Endometrial microvascular endothelial cells (primary cell): ENCODE measurements at regions not wholly inside any gene's neighbourhood (a gene's known extent, or its start where the extent isn't known, plus 50 kb on each side); places are given as distances from the start of the nearest gene placed in this dataset.

Experiments
- in situ Hi-C: cut with HindIII; loops from 2 replicates; pipeline ENCODE4 v1.10.0; 2017; ENCODE audit warnings: low sequenced_read_pairs, low pct_unique_long_range_greater_than_20kb; ENCODE audit errors: inconsistent ontology term

DNA sequence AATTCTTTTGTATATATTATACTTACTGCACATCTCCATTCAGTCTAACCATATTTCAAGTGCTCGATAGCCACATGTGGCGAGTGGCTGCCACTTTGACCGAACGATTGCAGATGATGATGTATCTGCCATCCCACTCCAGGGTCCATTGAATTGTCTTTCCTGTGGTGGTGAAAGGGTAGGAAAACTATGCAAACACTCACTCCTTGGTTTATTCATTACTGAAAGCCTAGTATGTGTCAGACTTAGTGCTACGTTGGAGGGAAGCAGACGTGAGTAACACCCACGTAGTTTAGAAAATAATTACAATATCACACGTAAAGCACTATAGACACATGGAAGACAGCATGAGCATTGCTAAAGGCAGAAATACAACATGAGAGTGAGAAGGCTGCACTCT is 353.7 kb downstream of the CSNK1G3 start:
- in situ Hi-C loops = no loop called here

DNA sequence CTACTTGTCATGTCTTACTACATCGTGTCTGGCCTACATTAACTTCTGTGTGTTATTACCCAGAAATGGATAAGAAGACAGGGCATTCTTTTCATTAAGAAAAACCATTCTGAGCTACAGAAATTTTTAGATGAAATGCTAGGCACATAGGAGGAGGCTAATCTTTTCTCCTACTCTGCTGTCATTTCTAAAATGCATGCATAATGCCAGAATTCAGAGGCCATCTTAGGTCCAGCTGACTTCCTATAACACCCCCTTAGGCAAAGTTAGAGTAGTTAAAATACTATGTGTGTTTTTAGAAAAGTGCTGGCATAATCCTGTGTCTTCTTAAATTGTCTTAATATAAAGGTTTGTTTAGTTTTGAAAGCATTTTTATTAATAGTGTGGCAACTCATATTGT is 352.6 kb downstream of the CSNK1G3 start:
- in situ Hi-C loops = no loop called here

DNA sequence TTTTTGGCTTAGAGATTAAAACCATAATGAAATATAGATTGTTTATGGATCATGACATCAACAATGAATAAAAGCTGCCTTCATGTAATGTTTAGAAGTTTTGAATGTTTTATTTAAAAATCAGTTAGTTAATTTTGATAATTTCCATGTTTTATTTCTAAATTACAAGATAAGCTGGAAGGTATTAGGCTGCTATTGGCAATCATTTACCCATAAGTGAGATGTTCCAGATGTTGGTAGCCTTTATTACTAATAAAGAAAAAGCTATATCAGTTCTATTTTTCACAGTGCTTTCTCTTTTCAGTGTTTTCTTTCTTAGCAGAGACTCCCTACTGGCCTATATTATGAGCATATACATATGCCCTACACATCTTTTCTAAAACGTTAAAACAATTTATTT is 347.0 kb downstream of the CSNK1G3 start:
- in situ Hi-C loops = no loop called here

DNA sequence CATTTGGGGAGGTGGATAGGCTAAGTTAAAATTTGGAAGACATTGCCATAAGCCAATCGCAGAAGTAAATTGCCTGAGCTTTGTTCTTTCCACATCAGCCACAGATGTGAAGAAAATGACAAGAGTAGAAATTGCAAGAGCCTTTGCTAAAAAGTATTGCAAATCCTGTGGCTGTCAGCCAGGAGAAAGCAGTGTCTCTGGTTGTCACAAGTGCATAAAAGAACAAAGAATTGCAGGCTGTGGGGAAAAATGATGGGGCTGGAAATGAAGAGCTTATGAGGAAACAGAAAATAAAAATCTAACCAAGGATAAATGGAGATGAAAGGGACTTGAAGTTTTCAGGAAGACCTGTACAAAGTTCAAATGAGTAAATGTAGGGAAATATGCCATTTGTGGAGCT is 344.8 kb downstream of the CSNK1G3 start:
- in situ Hi-C loops = no loop called here

DNA sequence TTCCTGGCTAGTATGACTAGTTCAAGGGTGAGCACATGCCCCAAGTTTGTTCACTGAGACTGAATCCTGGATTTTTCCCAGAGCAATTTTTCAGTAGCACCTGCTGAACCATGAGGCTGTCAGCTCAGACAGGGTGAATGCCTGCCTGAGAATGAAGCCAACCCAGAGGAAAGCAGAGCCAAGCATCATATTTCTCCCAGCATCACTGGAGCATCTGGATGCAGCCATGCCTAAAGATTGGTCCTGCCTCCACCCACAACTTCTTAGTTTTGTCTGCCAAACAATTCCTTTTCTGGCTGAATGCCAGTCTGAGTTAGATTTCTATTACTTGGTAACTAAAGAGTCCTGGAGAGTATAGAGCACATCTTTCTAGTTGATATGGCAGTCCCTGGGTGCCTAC is 343.6 kb downstream of the CSNK1G3 start:
- in situ Hi-C loops = no loop called here

DNA sequence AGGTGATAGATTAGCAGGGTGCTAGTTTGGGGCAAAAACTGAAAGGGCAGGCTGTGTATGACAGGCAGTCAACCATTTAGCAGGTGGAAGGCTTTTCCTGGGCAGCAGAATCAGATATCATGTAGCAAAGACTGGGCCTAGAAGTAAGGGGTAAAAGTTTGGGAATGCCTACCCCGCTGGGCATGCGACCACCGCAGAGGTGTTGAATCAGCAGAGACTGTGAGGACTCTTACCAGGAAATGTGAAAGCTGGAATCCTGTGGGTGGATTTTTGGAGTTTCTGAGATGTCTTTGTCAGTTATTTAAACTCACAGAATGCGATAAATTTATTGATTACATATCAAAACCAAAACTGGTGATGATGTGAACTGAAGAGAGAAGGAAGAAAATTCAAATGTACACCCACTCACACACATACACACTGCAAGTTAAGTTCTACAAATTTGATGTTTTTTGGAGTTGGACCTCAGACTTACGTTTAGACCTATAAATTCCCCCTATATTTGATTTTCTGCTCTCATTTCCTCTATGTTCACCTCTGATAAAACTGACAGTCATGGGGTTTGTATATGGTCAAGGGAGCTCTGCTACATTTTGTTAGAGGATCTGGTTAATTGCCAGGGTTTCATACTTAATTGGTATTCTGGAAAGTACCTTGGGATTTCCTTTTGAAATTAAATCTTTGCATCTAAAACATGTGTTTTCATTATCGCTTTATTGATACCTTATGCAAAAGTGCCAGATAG is 333.6 kb downstream of the CSNK1G3 start:
- in situ Hi-C loops = no loop called here

DNA sequence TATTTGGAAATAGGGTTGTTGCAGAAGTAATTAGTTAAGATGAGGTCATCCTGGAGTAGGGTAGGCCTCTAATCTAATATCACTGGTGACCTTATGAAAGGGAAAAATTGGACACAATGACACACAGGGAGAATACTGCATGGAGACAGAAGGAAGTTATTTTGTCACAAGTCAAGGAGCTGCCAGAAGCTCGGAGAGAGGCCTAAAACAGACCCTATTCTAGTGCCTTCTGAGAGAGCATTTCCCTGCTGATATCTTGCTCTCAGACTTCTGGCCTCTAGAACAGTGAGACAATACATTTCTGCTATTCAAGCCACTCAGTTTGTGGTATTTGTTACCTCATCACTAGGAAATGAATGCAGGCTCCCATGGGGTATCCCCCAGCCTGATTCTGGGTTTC is 332.9 kb downstream of the CSNK1G3 start:
- in situ Hi-C loops = no loop called here

DNA sequence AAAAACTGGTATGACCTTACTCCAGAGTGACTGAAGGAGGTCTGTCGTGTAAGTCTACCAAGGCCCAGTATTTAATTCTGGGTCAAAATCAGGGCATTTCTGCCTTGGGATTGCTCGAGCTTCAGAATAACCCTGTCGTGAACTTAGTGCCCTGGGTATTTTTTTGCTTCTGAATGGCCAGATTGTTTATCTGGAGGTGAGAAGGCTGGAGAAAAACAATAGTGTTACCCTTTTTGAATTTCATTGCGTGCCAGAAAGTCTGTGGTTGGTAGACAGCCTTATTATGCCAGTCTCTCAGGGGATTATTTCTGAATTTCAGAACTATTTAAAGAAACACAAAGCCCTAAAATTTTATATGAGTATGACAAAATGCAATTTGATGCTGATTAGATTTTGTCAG is 323.4 kb downstream of the CSNK1G3 start:
- in situ Hi-C loops = no loop called here

DNA sequence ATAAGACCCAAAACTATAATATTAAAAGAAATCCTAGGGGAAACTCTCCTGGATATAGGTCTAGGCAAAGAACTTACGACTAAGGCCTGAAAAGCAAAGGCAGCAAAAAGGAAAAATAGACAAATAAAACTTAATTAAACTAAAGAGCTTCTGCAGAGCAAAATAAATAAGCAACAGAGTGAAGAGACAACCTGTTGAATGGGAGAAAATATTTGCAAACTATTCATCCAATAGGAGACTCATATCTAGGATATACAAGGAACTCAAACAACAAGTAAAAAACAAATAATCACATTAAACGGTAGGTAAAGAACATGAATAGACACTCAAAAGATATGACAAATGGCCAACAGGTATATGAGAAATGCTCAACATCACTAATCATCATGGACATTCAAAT is 318.6 kb downstream of the CSNK1G3 start:
- in situ Hi-C loops = no loop called here

DNA sequence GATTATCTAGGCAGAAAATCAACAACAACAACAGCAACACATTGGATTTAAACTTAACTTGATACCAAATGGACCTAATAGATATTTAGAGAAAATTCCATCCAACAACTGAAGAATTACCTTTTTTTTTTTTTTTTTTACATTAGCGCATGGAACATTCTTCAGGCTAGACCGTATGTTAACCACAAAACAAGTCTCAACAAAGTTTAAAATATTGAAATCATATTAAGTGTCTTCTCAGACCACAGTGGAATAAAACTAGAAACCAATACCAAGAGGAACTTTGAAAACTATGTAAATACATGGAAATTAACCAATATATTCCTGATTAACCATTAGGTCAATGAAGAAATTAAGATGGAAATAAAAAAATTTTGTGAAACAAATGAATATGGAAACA is 315.8 kb downstream of the CSNK1G3 start:
- in situ Hi-C loops = no loop called here

DNA sequence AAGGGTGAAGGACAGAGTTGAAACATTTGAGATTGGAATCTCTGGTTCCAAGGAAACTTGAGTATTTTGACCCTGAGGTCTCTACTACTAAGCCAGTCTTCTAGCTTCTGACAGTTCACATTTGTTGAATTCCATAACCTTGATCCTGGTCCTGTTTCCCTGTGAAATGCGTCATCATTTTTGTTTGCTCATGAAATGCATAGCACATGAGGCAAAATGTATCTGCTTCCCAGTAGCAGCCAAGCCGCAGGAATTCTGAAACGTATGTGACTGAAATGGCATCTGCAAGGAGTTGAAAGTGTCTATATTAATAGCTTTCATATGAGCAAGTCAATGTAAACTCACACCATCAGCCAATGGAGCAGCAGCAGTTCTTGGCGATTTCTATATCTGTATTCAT is 307.9 kb downstream of the CSNK1G3 start:
- in situ Hi-C loops = no loop called here

DNA sequence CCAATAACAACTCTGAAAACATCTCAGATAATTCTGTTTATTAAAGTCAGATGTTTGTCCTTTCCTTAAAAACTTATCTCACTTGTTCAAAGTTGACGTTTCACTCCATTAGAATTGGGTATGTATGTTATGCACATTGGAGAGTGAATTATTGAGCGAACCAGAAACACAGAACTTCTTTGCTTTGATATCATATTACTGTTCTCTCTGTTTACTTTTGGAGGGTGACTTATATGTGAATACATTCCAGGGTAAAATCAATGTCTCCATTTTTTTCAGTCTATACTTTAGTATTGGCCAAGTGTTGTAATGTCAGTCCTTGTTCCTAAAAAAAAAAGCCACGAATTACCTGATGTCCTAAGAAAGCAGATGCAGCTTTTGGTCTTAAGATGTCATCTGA is 307.4 kb downstream of the CSNK1G3 start:
- in situ Hi-C loops = no loop called here

DNA sequence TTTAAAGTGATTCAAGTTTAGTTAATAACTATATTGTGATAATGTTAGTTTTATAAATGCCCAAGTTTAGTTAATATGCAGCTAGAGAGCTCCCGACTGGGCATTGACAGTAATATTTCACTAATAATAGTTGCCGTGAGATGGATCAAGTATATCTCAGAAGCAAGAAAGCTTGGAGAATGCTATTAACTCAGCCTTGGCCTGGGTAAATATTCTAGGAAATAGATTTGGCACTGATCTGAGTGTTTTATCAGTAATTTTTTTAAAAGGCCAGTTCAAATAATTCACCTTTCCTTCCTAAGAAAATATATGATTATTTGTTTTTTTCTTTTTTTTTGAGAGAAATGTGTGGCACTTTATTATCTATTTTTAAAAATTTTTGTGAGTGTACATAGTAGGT is 305.3 kb downstream of the CSNK1G3 start:
- in situ Hi-C loops = no loop called here

DNA sequence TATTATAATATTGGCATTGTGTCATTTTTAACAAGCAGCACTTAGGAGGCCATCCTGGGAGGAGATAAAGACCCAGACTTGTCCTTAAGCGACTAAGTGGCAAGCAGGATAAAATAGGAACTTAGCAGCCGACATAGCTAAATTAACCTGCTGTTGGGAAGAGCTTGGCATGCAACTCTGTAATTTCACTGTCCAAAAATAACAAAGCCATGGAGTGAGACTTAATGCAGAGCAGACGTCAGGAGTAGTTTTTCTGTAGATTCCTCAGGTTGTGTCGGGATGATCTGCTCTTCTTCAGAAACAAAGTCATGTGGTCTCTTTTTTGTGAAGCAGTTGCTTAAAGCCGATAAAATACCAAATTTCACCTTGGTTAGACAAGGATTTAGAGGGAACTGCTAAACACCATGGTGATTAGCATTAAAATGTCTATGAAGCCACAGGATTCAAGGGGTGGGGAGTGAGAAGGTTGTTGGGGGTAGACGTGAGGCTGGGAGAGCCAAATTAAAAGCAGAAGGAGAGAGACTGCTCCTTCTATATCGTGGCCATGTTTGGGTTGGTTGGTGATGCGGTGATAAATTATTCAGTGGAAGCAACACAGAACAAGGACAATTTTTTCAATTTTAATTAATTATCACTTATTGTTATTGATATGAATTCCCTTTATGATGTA is 303.0 kb downstream of the CSNK1G3 start:
- in situ Hi-C loops = no loop called here

DNA sequence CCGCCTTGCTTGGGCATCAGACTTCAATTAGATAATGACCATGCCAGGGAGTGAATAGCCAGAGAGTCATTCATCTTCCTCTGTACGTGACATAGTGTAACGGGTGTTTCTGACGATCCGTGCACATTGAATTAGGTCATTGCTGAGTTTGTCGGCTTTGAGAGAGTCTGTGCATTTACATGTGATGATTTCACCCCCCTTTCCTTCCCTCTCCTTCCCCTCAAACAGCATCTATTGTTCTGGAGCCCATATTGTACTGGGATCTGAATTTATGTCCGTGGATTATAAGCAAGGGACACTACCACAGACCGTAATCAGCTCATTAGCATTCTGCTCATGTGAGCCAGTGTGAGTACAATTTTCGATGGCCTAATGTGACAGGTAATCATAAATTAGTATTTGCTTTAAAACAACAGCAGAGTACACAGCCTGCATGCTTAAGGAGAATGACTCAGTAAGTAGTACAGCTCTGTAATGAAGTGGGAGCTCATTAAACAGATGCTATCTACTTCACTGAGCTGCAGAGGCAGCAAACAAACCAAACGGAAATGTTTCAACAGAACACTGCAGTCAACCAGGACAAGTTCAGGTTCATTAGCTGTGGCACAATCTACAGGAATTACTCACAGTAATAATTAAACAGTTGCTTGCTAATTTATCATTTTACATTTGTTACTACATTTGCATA is 302.1 kb downstream of the CSNK1G3 start:
- in situ Hi-C loops = no loop called here

DNA sequence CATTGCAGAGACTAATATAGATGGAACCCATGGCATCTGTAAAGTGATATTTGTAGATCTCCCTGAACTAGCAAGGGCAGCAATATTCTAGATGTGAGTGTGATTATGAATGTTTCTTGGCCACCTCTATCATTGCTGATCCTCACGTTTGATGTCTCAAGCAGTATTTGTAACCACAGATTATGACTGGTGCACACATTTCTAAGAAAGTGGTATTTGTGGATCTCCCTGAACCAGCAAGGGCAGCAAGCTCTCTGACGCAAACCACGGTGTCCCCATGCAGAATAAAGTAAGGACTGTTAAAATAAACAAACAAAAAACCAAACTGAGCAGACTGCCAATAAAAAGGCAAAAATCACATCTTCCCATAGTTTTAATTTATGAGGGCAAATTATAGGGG is 301.3 kb downstream of the CSNK1G3 start:
- in situ Hi-C loops = no loop called here

DNA sequence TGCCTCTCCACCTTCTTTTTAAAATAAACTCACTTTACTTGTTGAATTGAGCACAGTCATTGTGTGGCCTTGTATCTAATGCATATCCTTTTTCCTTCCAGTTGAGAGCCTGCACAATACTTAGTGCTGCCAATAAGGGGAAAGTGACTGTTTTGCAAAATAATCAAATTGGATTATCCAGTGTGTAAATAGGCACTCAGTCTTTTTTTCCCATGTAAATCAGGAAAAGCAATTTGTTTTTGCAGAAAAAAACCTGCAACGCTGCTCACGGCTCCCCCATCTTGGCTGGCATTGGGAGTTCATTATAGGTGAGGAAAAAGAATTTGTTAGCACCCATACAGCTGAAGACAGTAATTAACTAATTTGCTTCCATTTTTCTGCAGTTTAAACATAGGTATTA is 299.9 kb downstream of the CSNK1G3 start:
- in situ Hi-C loops = no loop called here

DNA sequence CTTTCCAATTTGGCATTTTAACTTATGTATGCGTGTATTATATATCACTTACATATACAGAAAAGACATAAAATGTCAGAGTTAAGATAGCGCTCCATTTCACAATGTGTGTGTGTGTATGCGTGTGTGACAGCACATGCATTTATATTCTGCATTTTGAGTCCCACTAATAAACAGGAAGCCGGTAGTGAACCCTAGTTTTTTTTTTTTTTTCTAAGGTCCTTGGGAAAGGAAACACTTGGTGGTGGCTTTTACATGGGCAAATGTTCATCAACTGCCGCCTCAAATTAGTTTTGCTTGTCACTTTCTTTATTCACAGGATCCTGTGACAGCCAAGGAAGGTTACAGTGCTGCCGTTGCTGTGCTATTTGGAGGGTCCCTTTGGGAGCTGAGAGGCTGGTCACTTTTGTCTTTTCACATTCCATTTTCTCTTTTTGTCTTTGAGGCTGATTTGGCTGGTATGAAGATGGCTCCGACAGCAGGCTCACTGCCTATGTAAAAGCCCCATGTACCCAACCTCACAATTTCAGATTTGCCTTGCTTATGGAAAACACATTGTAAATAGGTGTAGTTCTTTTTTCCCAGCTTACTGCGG is 298.9 kb downstream of the CSNK1G3 start:
- in situ Hi-C loops = no loop called here

DNA sequence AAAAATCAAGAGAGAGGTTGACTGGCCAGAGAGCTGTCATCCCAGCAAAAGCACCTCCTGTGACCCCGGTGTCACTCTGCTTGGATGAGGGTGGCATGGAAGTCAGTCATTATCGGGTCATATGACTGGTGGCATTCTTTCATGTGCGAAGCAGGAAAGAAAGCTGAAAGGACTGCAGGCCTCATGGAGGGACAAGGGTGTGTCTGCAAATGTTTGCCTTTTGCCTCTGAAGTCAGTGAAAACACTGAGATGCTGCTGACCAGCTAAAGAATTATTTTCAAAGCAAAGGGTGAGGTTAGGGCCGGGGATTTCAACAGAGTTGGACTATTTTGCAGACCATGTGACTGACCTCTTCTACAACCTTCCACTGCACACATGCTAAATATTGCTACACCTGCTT is 298.3 kb downstream of the CSNK1G3 start:
- in situ Hi-C loops = no loop called here
